ENCODE measurements at regions not wholly inside any gene's neighbourhood (a gene's known extent, or its start where the extent isn't known, plus 50 kb on each side); places are given as distances from the start of the nearest gene placed in this dataset.
"Not testable (repeated sequence)": the region's sequence is repeated elsewhere in the genome, so short reads cannot be mapped to it uniquely, and the experiment has no call there.

DNA sequence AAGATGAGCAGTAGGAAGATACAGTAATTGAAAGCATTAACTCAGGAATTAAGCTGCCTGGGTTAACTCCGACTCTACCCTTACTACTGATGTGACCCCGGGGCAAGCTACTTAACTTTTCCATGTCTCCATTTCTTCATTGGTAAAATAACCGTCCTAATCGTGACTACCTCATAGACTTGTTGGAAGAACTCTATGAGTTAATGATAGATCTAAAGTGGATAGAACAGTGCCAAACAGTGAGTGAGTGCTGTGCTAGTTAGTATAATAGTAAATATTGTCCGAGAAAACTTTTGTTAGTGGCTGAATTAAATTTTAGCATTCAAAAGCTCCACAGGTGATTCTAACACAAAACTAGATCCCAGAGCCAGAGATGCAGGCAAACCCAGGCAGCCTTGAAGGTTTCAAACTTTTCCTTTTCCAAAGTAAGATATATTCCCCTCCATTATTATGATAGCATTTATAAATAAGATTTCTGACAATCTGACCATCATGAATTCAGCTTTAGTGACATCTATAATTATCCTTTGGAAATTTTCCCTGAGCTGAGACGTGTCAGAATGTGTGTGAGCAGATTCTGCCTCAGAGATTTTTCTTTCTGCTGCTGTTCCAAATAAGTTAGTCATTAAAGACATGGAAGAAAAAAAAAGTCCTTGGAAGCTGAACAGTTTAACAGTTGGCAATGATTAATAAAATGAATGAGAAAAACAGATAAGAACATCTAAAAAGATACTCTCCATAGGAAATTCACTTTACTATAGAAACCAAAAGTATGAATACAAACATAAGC lies 369.5 kb downstream of the PRELID2 start:
- intact Hi-C loops (cut with micrococcal nuclease): no loop called here

DNA sequence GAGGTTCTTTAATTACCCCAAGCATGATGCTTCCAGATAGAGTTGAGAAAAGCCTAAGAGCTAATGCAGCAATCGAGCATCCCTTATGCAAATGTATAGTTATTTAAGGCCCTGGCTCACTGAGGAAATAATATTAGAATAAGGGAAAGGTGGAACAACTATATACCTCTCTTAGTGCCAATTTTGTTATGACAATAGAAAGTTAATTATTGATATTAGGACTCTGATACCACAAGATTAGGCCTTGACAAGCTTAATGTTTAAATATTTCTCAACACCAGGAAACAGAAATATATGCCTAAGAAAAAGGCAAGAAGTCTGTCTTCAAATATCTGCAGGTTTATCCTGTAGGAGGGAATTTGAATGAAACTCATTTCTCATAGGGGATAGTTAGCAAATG lies 371.0 kb downstream of the PRELID2 start:
- intact Hi-C loops (cut with micrococcal nuclease): no loop called here

DNA sequence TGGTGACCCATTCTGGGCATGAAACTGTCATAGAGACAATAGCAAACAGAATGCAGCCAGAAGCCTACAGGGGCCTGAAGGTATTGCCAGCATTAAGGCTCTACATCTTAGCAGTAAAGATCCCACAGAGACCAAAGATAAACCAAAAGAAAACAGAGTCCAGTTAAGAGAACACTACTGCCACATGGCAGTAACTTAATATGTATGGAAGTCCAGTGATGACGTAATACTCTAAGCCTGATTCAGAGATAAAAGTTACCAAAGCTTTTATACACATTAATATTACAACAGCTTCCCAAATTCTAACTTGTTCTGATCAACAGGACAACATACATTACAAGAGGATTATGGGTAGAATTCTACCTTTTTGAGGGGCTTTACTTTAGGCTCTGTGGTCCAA lies 371.5 kb downstream of the PRELID2 start:
- intact Hi-C loops (cut with micrococcal nuclease): no loop called here

DNA sequence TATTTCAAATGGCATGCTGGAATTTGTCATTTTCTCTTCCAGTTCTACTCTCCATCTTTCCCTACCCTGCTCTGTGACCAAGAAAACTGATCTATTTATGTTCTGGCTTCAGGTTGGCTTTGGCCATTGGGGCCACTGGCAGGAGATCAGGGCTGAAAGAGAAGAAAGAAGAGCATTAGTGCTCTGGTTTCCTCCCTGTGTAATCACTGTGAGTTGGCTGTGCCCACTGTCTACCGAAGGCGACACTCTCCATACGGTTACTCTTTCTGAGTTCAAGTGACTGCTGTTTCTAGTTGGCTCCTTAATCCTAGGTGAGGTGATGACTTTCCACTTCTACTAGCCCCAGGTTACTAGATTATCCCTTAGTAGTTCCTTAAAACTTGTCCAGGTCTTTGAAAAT lies 372.6 kb downstream of the PRELID2 start:
- intact Hi-C loops (cut with micrococcal nuclease): no loop called here

DNA sequence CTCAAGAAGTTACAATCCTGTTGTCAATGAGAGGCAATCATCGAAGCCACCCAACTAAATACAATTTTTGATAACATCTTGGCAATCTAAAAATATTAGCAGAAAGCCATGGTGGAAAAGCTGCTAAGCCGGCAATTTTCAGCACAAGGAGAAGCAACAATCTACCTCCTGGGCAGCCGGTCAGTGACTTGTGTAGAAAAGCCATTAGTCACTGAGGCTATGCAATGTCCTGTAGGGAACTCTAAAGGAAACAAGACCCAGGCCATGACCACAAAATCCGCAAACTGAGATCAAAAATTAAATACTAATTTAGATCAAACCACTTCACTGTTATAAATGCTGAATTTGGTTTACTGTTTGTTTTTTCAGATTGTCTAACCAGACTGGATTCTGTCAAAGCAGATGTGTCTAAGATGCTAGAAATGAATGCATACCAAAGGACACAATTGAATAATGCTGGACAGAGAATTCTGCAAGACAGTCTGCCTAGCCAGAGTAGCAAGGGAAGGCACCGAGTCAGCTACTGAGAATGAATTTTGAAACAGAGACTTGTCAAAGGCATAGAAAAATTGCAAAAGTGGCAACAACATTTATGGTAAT lies 384.8 kb downstream of the PRELID2 start:
- intact Hi-C loops (cut with micrococcal nuclease): no loop called here

DNA sequence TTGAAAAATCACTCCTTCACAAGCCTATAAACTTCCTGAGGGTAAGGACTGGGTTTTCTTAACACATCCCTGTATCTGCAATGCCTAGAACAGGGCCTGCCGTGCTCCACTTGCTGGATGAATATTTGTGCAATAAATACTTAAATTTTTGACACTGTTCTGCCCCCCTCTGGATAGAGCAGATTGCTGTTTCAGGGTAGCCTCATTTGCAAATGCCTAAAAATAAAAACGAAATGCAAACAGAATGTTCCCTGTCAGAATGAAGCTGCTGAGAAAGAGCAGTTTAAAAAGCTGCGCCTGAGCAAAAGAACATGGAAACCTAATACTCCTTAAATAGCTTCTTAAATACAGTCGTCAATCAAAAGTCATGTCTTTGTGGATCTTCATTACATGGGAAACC lies 385.3 kb downstream of the PRELID2 start:
- intact Hi-C loops (cut with micrococcal nuclease): no loop called here

DNA sequence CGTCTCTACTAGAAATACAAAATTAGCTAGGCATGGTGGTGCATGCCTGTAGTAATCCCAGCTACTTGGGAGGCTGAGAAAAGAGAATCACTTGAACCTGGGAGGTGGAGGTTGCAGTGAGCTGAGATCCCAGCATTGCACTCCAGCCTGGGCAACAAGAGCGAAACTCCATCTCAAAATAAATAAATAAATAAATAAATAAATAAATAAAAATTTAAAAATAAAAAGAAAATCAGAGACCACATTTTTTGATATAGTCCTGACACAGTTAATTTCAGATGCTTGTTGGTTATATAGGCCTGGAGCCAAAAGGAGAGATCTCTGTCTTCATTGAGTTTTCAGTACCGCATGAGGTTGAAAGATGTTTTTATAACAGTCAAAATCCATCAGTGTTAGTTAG lies 388.3 kb downstream of the PRELID2 start:
- intact Hi-C loops (cut with micrococcal nuclease): not testable (repeated sequence)

DNA sequence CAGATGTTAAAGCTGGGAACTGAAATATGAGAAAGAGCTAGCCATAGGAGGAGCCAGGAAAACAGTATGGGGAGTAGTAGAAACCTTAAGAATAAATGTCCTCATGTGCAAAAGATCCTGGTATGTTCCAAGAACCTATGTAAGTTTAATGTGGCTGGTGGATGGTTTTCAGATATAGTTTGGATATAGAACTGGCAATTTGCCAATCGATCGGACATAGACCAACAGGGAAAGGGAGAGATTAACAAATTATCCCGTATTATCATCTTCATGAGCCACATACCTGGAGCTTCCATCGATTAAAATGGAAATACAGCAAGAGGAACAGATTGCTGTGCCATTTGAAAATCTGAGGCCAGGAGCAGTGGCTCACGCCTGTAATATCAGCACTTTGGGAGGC lies 388.7 kb downstream of the PRELID2 start:
- intact Hi-C loops (cut with micrococcal nuclease): no loop called here

DNA sequence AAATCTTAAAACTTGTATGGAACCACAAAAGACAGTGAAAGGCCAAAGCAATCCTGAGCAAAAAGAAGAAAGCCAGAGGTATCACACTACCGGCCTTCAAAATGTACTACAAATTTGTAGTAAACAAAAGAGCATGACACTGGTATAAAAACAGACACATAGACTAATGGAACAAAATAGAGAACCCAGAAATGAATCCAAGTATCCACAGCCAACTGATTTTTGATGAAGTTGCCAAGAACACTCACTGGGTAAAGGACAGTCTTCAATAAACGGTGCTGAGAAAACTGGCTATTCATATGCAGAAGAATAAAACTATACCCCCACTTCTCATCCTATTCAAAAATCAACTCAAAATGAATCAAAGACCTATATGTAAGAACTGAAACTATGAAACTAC lies 390.1 kb downstream of the PRELID2 start:
- intact Hi-C loops (cut with micrococcal nuclease): no loop called here

DNA sequence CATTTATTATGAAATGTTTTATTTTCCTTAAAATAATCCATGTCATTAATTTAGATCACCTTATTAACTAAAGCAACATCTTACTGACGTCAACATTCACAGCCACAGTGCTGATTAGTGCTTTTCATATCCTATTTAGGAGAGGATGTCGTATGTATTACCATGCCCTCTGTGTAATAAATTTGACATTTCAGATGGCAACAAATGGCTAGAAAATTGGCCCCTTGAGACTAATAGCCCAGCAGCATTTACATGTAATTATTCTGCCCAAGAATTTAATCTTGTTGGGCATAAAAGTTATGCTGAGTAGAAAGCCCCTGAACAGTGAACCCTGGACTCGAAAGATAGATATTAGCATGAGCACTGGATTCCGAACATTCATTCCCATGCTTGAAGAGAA lies 391.2 kb downstream of the PRELID2 start:
- intact Hi-C loops (cut with micrococcal nuclease): no loop called here

DNA sequence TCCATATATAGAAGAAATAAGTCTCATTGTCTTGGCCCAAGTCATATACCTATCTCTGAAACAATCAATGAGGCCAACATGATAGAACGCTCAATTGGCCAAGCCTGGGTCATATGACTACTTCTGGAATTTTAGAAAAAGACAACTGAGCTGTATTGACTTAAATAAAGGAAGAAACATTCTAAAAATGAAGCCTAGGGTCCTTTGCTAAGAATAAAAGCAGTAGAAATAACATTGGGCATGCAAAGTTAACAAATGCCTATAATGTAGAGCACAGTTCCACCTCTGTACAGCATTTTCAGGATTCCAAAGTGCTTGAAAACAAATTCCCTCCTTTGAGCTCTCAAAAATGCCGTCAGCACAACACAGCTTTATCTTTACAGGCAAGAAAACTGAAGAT lies 391.8 kb downstream of the PRELID2 start:
- intact Hi-C loops (cut with micrococcal nuclease): no loop called here

DNA sequence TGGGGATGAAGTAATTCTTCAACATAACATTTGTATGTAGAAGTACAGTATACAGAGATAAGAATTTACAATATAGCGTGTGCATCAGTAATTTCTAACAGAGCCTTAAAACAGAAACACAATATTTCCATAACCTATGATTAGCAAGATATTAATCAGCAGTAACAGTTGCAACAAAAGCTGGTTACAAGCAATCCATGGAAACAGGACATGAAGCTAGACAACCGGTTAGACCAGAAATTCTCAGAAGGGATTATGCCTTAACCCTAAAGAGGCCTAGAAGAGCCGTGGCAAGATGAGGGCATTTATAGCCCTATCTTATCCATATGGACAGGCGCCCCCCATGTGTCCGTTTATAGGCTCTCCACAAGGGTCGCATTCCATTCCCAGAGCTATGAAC lies 392.5 kb downstream of the PRELID2 start:
- intact Hi-C loops (cut with micrococcal nuclease): not testable (repeated sequence)

DNA sequence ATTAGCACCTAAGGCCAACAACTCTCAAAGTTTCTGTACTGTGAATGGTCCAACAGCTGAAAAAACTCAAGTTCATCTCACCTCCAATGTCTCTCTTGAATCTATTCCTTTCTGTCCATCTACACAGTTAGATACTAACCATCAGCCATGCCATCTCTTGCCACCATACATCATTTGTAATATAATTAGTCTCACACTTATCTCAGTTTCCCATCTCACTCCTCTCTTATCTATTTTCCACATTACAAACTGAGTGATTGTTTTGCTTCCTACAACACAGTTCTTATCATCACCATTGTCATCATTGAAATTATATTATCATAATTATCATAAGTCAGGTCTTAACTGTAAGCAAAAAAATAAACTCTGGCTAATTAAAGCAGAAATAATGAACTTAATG lies 393.9 kb downstream of the PRELID2 start:
- intact Hi-C loops (cut with micrococcal nuclease): no loop called here

DNA sequence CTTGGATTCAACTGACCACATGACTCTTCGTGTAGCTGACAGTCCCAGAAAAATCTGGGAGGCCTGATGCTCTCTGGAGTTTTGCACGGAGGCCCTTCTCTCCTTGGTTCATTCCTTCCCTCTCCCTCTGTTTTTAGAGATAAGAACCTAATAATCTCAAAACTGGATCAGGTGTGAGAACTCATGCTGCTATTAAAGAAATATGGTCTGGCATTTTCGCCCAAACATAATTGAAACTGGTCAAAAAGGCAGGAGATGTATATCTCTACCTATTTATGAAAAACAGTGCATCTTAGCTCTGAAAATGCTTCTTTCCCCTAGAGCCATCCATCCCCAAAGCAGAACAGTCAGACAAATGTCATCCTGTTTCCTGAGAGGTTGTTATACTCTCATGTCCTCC lies 397.5 kb downstream of the PRELID2 start:
- intact Hi-C loops (cut with micrococcal nuclease): no loop called here

DNA sequence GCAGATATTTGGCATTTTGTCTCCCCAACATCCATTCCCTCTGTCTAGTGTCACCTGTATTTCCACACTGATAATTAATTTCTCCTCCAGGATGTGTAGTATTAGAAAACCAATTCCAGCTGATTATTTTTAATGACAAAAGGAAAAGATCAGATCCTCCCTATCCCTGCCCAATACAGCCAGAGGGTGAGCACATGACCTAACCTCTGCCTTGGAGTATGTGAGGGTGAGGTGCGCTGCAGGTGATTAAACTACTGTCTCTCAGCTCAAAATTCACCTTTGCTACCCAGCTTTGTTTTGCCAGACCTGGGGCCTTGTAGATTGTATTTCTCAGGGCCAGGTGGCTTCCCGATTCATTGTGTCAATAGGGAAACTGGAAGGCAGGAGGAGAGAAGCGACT lies 402.1 kb downstream of the PRELID2 start:
- intact Hi-C loops (cut with micrococcal nuclease): no loop called here

DNA sequence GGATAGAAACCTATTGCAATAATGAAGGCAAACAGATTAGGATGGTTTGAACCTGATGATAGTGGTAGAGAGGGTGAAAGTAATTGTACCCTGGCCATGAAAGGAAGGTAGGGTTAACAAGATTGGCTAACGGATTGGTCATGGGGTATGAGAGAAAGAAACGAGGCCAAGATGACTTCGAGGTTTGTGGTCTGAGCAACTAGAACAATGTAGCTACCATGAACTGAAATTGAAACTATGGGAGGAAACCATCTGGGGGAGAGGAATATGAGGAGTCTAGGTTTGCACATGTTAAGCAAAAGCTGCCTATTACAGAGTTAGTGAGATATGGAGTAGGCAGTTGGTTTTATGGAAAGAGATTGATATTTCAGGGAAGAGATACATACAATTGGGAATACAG lies 406.0 kb downstream of the PRELID2 start:
- intact Hi-C loops (cut with micrococcal nuclease): no loop called here

DNA sequence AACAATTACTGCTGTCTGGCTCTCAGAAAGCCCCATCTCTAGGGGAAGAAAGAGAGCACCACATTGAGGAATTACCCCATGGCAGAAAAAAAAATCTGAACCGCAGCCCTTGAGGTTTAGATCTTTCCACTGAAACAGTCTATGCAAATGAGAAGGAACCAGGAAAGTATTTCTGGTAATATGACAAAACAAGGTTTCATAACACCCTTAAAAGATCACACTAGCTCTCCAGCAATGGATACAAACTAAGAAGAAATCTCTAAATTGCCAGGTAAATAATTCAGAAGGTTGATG lies 427.1 kb downstream of the PRELID2 start:
- intact Hi-C loops (cut with micrococcal nuclease): no loop called here

DNA sequence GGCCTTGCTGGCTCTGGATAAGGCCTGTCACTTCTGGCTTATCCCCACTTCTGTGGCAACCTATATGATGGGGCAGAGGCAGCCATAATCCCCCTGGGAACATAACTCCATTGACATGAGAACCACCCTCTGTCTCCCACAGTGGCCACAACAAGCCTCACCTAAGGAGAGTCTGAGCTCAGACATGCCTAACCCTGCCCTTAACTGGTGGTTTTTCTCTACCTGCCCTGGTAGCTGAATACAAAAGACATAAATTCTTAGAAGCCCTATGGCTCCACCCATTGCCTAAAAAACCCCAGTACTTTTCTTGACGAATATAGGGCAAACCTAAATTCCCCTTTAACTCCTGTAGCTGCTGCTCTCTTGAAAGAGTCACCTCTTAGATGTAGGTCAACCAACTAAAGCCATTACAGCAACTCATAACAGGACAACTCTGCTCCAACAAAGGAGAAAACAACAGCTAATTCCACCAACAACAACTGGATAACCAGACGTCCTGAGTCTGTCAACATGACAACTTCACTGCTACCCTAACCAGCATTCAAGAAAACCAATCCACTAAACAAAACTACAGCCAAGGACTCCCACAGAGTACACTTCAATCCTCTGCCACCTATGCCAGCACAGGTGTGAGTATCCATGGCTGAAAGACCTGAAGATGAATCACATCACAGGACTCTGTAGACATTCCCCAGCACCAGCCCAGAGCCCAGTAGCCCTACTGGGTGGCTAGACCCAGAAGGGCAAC lies 427.7 kb downstream of the PRELID2 start:
- intact Hi-C loops (cut with micrococcal nuclease): no loop called here

DNA sequence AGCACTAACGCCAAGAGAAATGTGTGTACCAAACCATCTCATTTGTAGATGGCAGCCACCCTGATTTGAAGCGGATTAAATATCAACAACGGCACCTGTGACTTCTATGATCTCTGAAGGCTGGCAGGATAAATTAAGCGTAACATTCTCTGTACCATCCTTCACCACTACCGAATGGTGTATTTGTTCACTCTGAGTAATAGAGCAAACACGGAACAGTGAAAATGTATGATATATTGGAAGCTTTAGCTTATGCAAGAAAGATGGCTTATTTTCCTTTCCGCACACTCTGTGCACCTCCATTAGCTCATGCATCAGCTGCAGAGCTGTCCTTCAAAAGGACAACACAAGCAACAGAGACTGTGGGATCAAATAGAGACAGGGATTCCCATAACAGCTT lies 431.1 kb downstream of the PRELID2 start:
- intact Hi-C loops (cut with micrococcal nuclease): no loop called here

DNA sequence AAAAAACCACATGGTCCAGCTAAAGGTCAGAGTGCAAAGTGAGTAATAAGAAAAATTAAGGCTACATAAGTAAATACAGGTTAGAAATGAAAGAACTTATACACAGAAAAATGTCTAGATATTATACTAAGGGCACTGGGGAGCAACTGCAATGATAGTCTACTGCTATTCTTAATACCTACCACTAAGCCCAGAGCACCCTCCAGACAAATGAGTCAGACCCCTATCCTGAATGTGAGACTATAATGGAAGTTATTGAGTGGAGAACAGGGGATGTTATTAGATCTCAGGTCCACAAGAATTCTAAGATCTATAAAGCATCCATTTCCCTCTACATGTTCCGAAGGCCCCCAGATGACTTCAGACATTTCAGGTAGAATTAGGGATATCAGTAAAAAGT lies 438.3 kb downstream of the PRELID2 start:
- intact Hi-C loops (cut with micrococcal nuclease): no loop called here

DNA sequence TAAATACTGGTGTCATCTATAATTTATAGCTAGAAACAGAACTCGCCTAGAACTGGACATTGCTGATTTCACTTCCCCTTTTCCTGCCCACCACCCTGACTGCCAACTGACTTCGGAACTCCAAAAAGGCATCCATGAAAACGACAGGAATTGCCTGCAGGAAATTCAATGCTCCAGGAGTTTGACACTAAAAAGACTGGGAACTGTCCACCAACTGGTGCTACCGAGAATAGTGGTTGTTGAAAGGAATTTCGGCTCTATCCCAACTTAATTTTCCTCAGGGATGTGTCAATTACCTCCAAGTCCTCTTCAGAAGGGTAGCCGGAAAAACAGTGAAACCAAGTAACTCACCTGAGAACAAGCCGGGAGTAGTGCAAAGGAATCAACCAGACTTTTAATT lies 440.0 kb downstream of the PRELID2 start:
- intact Hi-C loops (cut with micrococcal nuclease): not testable (repeated sequence)

DNA sequence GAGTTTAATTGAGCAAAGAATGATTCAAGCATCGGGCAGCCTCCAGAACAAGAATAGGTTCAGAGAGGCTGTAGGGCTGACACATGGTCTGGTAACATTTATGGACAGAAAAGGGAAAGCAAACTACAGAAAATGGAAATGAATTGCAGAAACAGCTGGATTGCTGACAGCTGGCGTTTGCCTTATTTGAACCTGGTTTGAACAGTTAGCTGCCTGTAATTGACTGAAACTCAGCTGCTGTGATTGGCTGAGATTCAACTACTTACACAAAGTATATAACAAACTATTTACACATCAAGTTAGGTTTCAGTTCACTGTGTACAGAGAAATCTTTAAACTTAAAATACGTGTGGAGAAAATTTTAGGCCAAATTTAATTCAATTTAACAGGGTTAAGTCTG lies 441.7 kb downstream of the PRELID2 start:
- intact Hi-C loops (cut with micrococcal nuclease): no loop called here

DNA sequence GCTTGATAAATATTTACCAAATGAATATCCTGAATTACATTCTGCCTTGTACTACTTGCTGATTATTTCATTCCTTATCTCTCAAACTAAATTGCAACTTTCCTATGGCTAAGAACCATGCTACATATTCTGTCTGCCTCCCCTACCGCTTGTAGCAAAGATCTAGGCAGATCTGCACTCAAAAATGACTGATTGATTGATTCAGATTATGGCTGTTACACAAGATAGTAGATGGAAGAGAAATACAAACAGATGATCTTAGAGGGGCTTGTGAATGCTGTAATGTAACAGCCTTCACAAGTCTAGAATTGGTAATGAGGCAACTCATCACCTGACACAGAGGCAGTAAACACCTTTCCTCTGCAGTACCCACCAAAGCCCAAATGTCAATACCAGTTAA lies 446.1 kb downstream of the PRELID2 start:
- intact Hi-C loops (cut with micrococcal nuclease): no loop called here
